GM19193 (cell line): ENCODE measurements at regions not wholly inside any gene's neighbourhood (a gene's known extent, or its start where the extent isn't known, plus 50 kb on each side); places are given as distances from the start of the nearest gene placed in this dataset.

Experiments
- POLR2A ChIP-seq: IDR thresholded peaks from 4 replicates; pipeline ENCODE4 v1.6.1; 2011; ENCODE audit not compliant: insufficient read depth, insufficient read length; ENCODE audit errors: extremely low read depth

GRCh38 chr22:22388090-22388489 lies 120.5 kb downstream of the ZNF280B start:
- TF ChIP-seq POLR2A = no peak

- TF ChIP-seq POLR2A = no peak
Measured at GRCh38 chr22:22388494-22388893, 120.0 kb downstream of the ZNF280B start.

GRCh38 chr22:22389467-22389866 lies 119.1 kb downstream of the ZNF280B start:
- no peak for TF ChIP-seq POLR2A

- no peak for TF ChIP-seq POLR2A
Measured at GRCh38 chr22:22390989-22391388, 117.6 kb downstream of the ZNF280B start.

GRCh38 chr22:22391543-22391942 lies 117.0 kb downstream of the ZNF280B start:
- no peak for TF ChIP-seq POLR2A

- TF ChIP-seq POLR2A = no peak
Measured at GRCh38 chr22:22392131-22392530, 116.4 kb downstream of the ZNF280B start.

- no peak for TF ChIP-seq POLR2A
Measured at GRCh38 chr22:22394591-22394990, 114.0 kb downstream of the ZNF280B start.

- no peak for TF ChIP-seq POLR2A
Measured at GRCh38 chr22:22395245-22395644, 113.3 kb downstream of the ZNF280B start.

GRCh38 chr22:22396741-22397291 lies 111.7 kb downstream of the ZNF280B start:
- TF ChIP-seq POLR2A = no peak

- no peak for TF ChIP-seq POLR2A
Measured at GRCh38 chr22:22397292-22397870, 111.2 kb downstream of the ZNF280B start.

- no peak for TF ChIP-seq POLR2A
Measured at GRCh38 chr22:22397875-22398524, 110.5 kb downstream of the ZNF280B start.

GRCh38 chr22:22398530-22399327 lies 109.8 kb downstream of the ZNF280B start:
- TF ChIP-seq POLR2A = no peak

GRCh38 chr22:22400099-22400498 lies 108.4 kb downstream of the ZNF280B start:
- no peak for TF ChIP-seq POLR2A

GRCh38 chr22:22400964-22401363 lies 107.6 kb downstream of the ZNF280B start:
- no peak for TF ChIP-seq POLR2A

- TF ChIP-seq POLR2A = no peak
Measured at GRCh38 chr22:22401381-22401780, 107.2 kb downstream of the ZNF280B start.

GRCh38 chr22:22403306-22403705 lies 105.2 kb downstream of the ZNF280B start:
- no peak for TF ChIP-seq POLR2A

- TF ChIP-seq POLR2A = no peak
Measured at GRCh38 chr22:22403771-22404170, 104.8 kb downstream of the ZNF280B start.
